H9 (cell line): ENCODE measurements at regions not wholly inside any gene's neighbourhood (a gene's known extent, or its start where the extent isn't known, plus 50 kb on each side); places are given as distances from the start of the nearest gene placed in this dataset.

Experiments used
- DNase-seq: peaks from one replicate; pipeline ENCODE4 v3.0.0-alpha.2; 2017
- H2AFZ ChIP-seq: one replicate; pipeline ENCODE4 v1.6.1; 2013; ENCODE audit warnings: mild to moderate bottlenecking, low read length, control low read depth, moderate library complexity
- H2AK5ac ChIP-seq: 2 replicates; pipeline ENCODE4 v1.6.1; 2013; ENCODE audit warnings: low read length, control low read depth, mixed read lengths; ENCODE audit not compliant: insufficient read length
- H2BK120ac ChIP-seq: one replicate; pipeline ENCODE4 v1.6.1; 2013; ENCODE audit warnings: low read depth, mild to moderate bottlenecking, low read length, control low read depth, inconsistent platforms; ENCODE audit not compliant: poor library complexity, severe bottlenecking
- H2BK12ac ChIP-seq: 2 replicates; pipeline ENCODE4 v1.6.1; 2013; ENCODE audit warnings: low read length, control low read depth, mixed read lengths, low read depth; ENCODE audit not compliant: insufficient read length
- H2BK15ac ChIP-seq: 2 replicates; pipeline ENCODE4 v1.6.1; 2013; ENCODE audit warnings: low read depth, low read length, control low read depth
- H2BK20ac ChIP-seq: one replicate; pipeline ENCODE4 v1.6.1; 2013; ENCODE audit warnings: low read depth, mild to moderate bottlenecking, low read length, control low read depth, inconsistent platforms; ENCODE audit not compliant: poor library complexity, severe bottlenecking
- H2BK5ac ChIP-seq: 2 replicates; pipeline ENCODE4 v1.6.1; 2013; ENCODE audit warnings: low read length, control low read depth, mixed read lengths; ENCODE audit not compliant: insufficient read length
- H3K14ac ChIP-seq: 2 replicates; pipeline ENCODE4 v1.6.1; 2013; ENCODE audit warnings: low read length, control low read depth; ENCODE audit not compliant: insufficient read depth
- H3K18ac ChIP-seq: 2 replicates; pipeline ENCODE4 v1.6.1; 2013; ENCODE audit warnings: low read depth, mild to moderate bottlenecking, mixed read lengths, low read length, control low read depth; ENCODE audit not compliant: insufficient read length
- H3K23ac ChIP-seq: 2 replicates; pipeline ENCODE4 v1.6.1; 2013; ENCODE audit warnings: low read length, control low read depth, mixed read lengths, low read depth; ENCODE audit not compliant: insufficient read length
- H3K23me2 ChIP-seq: 2 replicates; pipeline ENCODE4 v1.6.1; 2013; ENCODE audit warnings: low read depth, mild to moderate bottlenecking, mixed read lengths, low read length, control low read depth; ENCODE audit not compliant: insufficient read length, poor library complexity, severe bottlenecking
- H3K27ac ChIP-seq: 2 replicates; pipeline ENCODE4 v1.5.1; 2013; ENCODE audit warnings: low read length, control low read depth, mixed read lengths, low read depth; ENCODE audit not compliant: insufficient read length
- H3K27me3 ChIP-seq: 2 replicates; pipeline ENCODE4 v1.6.1; 2013; ENCODE audit warnings: low read length, control low read depth, inconsistent platforms; ENCODE audit not compliant: insufficient read depth
- H3K4ac ChIP-seq: 2 replicates; pipeline ENCODE4 v1.6.1; 2013; ENCODE audit warnings: low read depth, mild to moderate bottlenecking, control low read depth, inconsistent platforms, low read length, moderate library complexity
- H3K4me1 ChIP-seq: 2 replicates; pipeline ENCODE4 v1.6.1; 2013; ENCODE audit warnings: low read length, control low read depth, inconsistent platforms; ENCODE audit not compliant: insufficient read depth
- H3K4me2 ChIP-seq: 2 replicates; pipeline ENCODE4 v1.6.1; 2013; ENCODE audit warnings: low read length, control low read depth, mixed read lengths; ENCODE audit not compliant: insufficient read length, insufficient read depth
- H3K56ac ChIP-seq: 2 replicates; pipeline ENCODE4 v1.6.1; 2013; ENCODE audit warnings: low read depth, mild to moderate bottlenecking, mixed read lengths, low read length, control low read depth; ENCODE audit not compliant: insufficient read length
- H3K79me1 ChIP-seq: 2 replicates; pipeline ENCODE4 v1.6.1; 2013; ENCODE audit warnings: low read depth, mild to moderate bottlenecking, moderate library complexity, low read length, control low read depth, inconsistent platforms; ENCODE audit not compliant: insufficient read depth, poor library complexity, severe bottlenecking
- H3K79me2 ChIP-seq: 2 replicates; pipeline ENCODE4 v1.6.1; 2013; ENCODE audit warnings: low read length, control low read depth, inconsistent platforms; ENCODE audit not compliant: insufficient read depth
- H3K9ac ChIP-seq: 2 replicates; pipeline ENCODE4 v1.6.1; 2013; ENCODE audit warnings: low read length, control low read depth, mixed read lengths; ENCODE audit not compliant: insufficient read length; ENCODE audit errors: extremely low read depth
- H3K9me3 ChIP-seq: one replicate; pipeline ENCODE4 v1.6.1; 2013; ENCODE audit warnings: low read depth, low read length, inconsistent platforms; ENCODE audit not compliant: control insufficient read depth
- H3T11ph ChIP-seq: one replicate; pipeline ENCODE4 v1.6.1; 2013; ENCODE audit warnings: mild to moderate bottlenecking, low read length, control low read depth, inconsistent platforms
- H4K20me1 ChIP-seq: one replicate; pipeline ENCODE4 v1.6.1; 2013; ENCODE audit not compliant: control insufficient read depth, insufficient read length, insufficient read depth
- H4K5ac ChIP-seq: 2 replicates; pipeline ENCODE4 v1.6.1; 2013; ENCODE audit warnings: low read depth, mild to moderate bottlenecking, mixed read lengths, low read length, control low read depth; ENCODE audit not compliant: insufficient read length
- H4K8ac ChIP-seq: replicated peaks from 2 replicates; pipeline ENCODE4 v1.6.1; 2013; ENCODE audit warnings: low read length, control low read depth, mixed read lengths, low read depth; ENCODE audit not compliant: insufficient read length
- H4K91ac ChIP-seq: 2 replicates; pipeline ENCODE4 v1.6.1; 2013; ENCODE audit warnings: low read depth, mild to moderate bottlenecking, moderate library complexity, mixed read lengths, low read length, control low read depth; ENCODE audit not compliant: insufficient read length
- H3K27ac Mint-ChIP-seq, 3 experiments: 2 replicates in 2 of 3; 3 replicates in 1 of 3; pipeline ENCODE4 v1.8.0; 2020 to 2021; ENCODE audit warnings: mixed read lengths in 3 of 3, mild to moderate bottlenecking in 1 of 3, moderate library complexity in 1 of 3
- H3K27me3 Mint-ChIP-seq: 2 replicates; pipeline ENCODE4 v1.8.0; 2021; ENCODE audit warnings: low read depth, mild to moderate bottlenecking, moderate library complexity, mixed read lengths
- H3K36me3 Mint-ChIP-seq, 3 experiments: 2 replicates in 2 of 3; 3 replicates in 1 of 3; pipeline ENCODE4 v1.8.0; 2020 to 2021; ENCODE audit warnings: low read depth in 3 of 3, mixed read lengths in 3 of 3; ENCODE audit not compliant: insufficient read depth in 1 of 3
- H3K4me1 Mint-ChIP-seq, 2 experiments: 2 replicates each; pipeline ENCODE4 v1.8.0; 2020; ENCODE audit warnings: mixed read lengths in 2 of 2
- H3K4me3 Mint-ChIP-seq, 2 experiments: 2 replicates in 1 of 2; 3 replicates in 1 of 2; pipeline ENCODE4 v1.8.0; 2020 to 2021; ENCODE audit warnings: mild to moderate bottlenecking in 2 of 2, mixed read lengths in 2 of 2, moderate library complexity in 1 of 2
- H3K9me3 Mint-ChIP-seq, 2 experiments: 2 replicates in 1 of 2; 3 replicates in 1 of 2; pipeline ENCODE4 v1.8.0; 2020; ENCODE audit warnings: mild to moderate bottlenecking in 2 of 2, mixed read lengths in 2 of 2, moderate library complexity in 1 of 2
- CTCF ChIP-seq: fragments of 200-600 bp; sonication (generic); conservative IDR thresholded peaks from 3 replicates; pipeline ENCODE4 v1.8.0; 2021; ENCODE audit warnings: antibody characterized with exemption, mild to moderate bottlenecking
- WGBS: extraction: QIAGEN DNeasy Blood & Tissue Kit; methylation state at CpG from one replicate; pipeline ENCODE4 v1.1.7; 2013; ENCODE audit warnings: missing lambda C conversion rate, low lambda C conversion rate, mixed read lengths; ENCODE audit not compliant: insufficient read length; ENCODE audit errors: extremely low coverage; 5-methylcytosine and 5-hydroxymethylcytosine counted together

DNA sequence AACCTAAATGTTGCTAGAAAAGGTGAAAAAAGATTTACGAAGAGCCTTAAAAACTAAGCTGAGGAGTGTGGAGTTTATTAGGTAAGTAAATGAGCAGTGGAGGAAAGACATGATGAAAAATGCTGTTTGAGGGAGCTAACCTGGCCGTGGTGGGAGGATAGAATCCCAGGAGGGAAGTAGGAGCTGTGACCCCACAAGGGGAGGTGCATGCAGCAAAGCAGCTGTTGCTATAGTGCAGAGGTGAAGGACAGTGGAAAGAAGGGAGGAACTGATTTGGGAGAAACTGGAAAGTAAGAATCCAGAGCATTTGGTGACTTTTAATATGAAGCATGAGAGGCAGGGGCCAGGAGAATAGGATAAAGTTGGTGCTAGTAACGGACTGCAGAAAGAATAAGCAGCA is 271.7 kb upstream of the ADGRL2 start:
- Histone ChIP-seq H3T11ph (no peak overlapping the region), H3K18ac (no peak overlapping the region), H3K27ac (no peak overlapping the region), H4K91ac (no peak overlapping the region), H3K9ac (no peak overlapping the region), H4K5ac (no peak overlapping the region), H2AFZ (no peak overlapping the region), H3K23ac (no peak overlapping the region), H3K79me1 (no peaks in the 10 kb centered on the region), H4K8ac (no peak overlapping the region), H2BK20ac (no peak overlapping the region), H2BK12ac (no peak overlapping the region), H3K14ac (no peak overlapping the region), H3K4me2 (no peak overlapping the region), H3K4me1 (no peaks in the 10 kb centered on the region), H3K79me2 (no peaks in the 10 kb centered on the region), H2BK5ac (no peak overlapping the region), H2BK15ac (no peak overlapping the region), H3K4ac (no peak overlapping the region), H3K27me3 (no peaks in the 10 kb centered on the region), H2AK5ac (no peak overlapping the region), H3K56ac (no peak overlapping the region), H4K20me1 (no peaks in the 10 kb centered on the region), H2BK120ac (no peak overlapping the region), H3K9me3 (no peaks in the 10 kb centered on the region), H3K23me2 (no peaks in the 10 kb centered on the region)
- H3K9me3 Mint-ChIP-seq, result no peaks in the 10 kb centered on the region
- peak overlapping the region in 1 of 3 experiments; percentile 13; a peak in 1 of 7 replicates for H3K27ac Mint-ChIP-seq
- no peaks in the 10 kb centered on the region for H3K27me3 Mint-ChIP-seq
- no peaks in the 10 kb centered on the region for H3K36me3 Mint-ChIP-seq
- WGBS, result no CpG with 5 or more reads among the region's 3 CpGs
- TF ChIP-seq CTCF, result no peak
- H3K4me1 Mint-ChIP-seq, result peaks cover 6% of the 10 kb centered on the region in 2 experiments; a peak in 3 of 4 replicates
- no peak for DNase-seq
- H3K4me3 Mint-ChIP-seq, result no peak overlapping the region
